ENCODE measurements at regions not wholly inside any gene's neighbourhood (a gene's known extent, or its start where the extent isn't known, plus 50 kb on each side); places are given as distances from the start of the nearest gene placed in this dataset.

- Histone ChIP-seq H3K27ac (no peak overlapping the region), H3K36me3 (no peaks in the 10 kb centered on the region), H3K4me3 (no peak overlapping the region), H3K9me3 (no peaks in the 10 kb centered on the region), H3K4me1 (peaks cover 0 to 13% (median 0%) of the 10 kb centered on the region in 12 donors), H3K27me3 (no peaks in the 10 kb centered on the region)
- intact Hi-C loops (cut with DNase I) = no loop called here
- no peak for DNase-seq
- no peak for ATAC-seq
- no peak for TF ChIP-seq POLR2A (IDR thresholded peaks at IDR 0.05)
- no peak for TF ChIP-seq CTCF (IDR thresholded peaks at IDR 0.05)
- WGBS, 4 donors = 89 to 97% (median 94%) methylated on average over 7 of the region's 7 CpGs
These were observed 250.0 kb downstream of the KLF6 start for GRCh38 chr10:3535001-3535400.

- Histone ChIP-seq H3K4me1 (peaks cover 0 to 16% (median 0%) of the 10 kb centered on the region in 12 donors), H3K27ac (no peak overlapping the region), H3K27me3 (no peaks in the 10 kb centered on the region), H3K9me3 (no peaks in the 10 kb centered on the region), H3K4me3 (no peak overlapping the region), H3K36me3 (no peaks in the 10 kb centered on the region)
- ATAC-seq = no peak
- intact Hi-C loops (cut with DNase I) = loop anchor here in 1 of 10 donors (5.0 kb wide), 1 partner anchor 52 kb away; no protein-coding TSS in a partner anchor
- DNase-seq = no peak
- TF ChIP-seq CTCF (IDR thresholded peaks at IDR 0.05) = no peak
- no peak for TF ChIP-seq POLR2A (IDR thresholded peaks at IDR 0.05)
- whole genome bisulfite sequencing, 4 donors = 94 to 99% (median 95%) methylated on average over 10 of the region's 10 CpGs
These were observed 250.6 kb downstream of the KLF6 start for GRCh38 chr10:3534433-3534832.

- Histone ChIP-seq H3K27ac (no peak overlapping the region), H3K4me1 (peaks cover 0 to 18% (median 6%) of the 10 kb centered on the region in 12 donors), H3K4me3 (no peak overlapping the region), H3K36me3 (no peaks in the 10 kb centered on the region), H3K27me3 (no peaks in the 10 kb centered on the region), H3K9me3 (no peaks in the 10 kb centered on the region)
- intact Hi-C loops (cut with DNase I) = loop anchor here in 1 of 10 donors (5.0 kb wide), 1 partner anchor 51 kb away; no protein-coding TSS in a partner anchor
- TF ChIP-seq POLR2A (IDR thresholded peaks at IDR 0.05) = no peak
- TF ChIP-seq CTCF (IDR thresholded peaks at IDR 0.05) = no peak
- no peak for DNase-seq
- no peak for ATAC-seq
- 78 to 91% (median 86%) methylated on average over 3 of the region's 3 CpGs for WGBS, 4 donors
These were observed 251.7 kb downstream of the KLF6 start for GRCh38 chr10:3533296-3533695.

GRCh38 chr10:3532644-3533043, 252.4 kb downstream of the KLF6 start:
- Histone ChIP-seq H3K9me3 (no peaks in the 10 kb centered on the region), H3K27ac (no peak overlapping the region), H3K4me3 (no peak overlapping the region), H3K27me3 (no peaks in the 10 kb centered on the region), H3K4me1 (peaks cover 0 to 22% (median 11%) of the 10 kb centered on the region in 12 donors), H3K36me3 (no peaks in the 10 kb centered on the region)
- no peak for TF ChIP-seq CTCF (IDR thresholded peaks at IDR 0.05)
- TF ChIP-seq POLR2A (IDR thresholded peaks at IDR 0.05) = no peak
- DNase-seq (no peak), ATAC-seq (no peak)
- 92 to 98% (median 95%) methylated on average over 12 of the region's 12 CpGs for WGBS, 4 donors
- intact Hi-C loops (cut with DNase I) = loop anchor here in 1 of 10 donors (5.0 kb wide), 1 partner anchor 50 kb away; no protein-coding TSS in a partner anchor

Measured in heart left ventricle (tissue), 16 donors.